Loucy (cell line): ENCODE measurements at regions not wholly inside any gene's neighbourhood (a gene's known extent, or its start where the extent isn't known, plus 50 kb on each side); places are given as distances from the start of the nearest gene placed in this dataset.

ENCODE experiments used
- CTCF ChIP-seq: fragments of 200-600 bp; sonication (generic); conservative IDR thresholded peaks from 2 replicates; pipeline ENCODE4 v1.5.1; 2014; ENCODE audit warnings: mild to moderate bottlenecking, antibody characterized with exemption, low read length
- EZH2phosphoT487 ChIP-seq: fragments of 200-600 bp; IDR thresholded peaks from 2 replicates; pipeline ENCODE4 v1.6.1; 2018; ENCODE audit warnings: antibody characterized with exemption, mild to moderate bottlenecking, moderate library complexity, borderline replicate concordance

- TF ChIP-seq EZH2phosphoT487 (no peak), CTCF (no peak)
These were observed 238.2 kb downstream of the ERMARD start for GRCh38 chr6:169989594-169989993.
